ENCODE measurements at regions not wholly inside any gene's neighbourhood (a gene's known extent, or its start where the extent isn't known, plus 50 kb on each side); places are given as distances from the start of the nearest gene placed in this dataset.

- no peaks in the 10 kb centered on the region for H3K4me1 ChIP-seq
- H3K36me3 ChIP-seq (ENCODE audit: low read depth, missing control alignments), result no peaks in the 10 kb centered on the region
- no peak for DNase-seq
- TF ChIP-seq CTCF (IDR thresholded peaks at IDR 0.05) (no peak), POLR2A (IDR thresholded peaks at IDR 0.05) (no peak)
- H3K9me3 ChIP-seq, result no peaks in the 10 kb centered on the region
- H3K27ac ChIP-seq, result no peak overlapping the region
- 25 to 33% methylated on average over 3 of the region's 3 CpGs for WGBS, 2 donors
- intact Hi-C loops (cut with DNase I; ENCODE audit: low total_unique reads), result no loop called here
- H3K27me3 ChIP-seq, result no peaks in the 10 kb centered on the region
- H3K4me3 ChIP-seq, result no peak overlapping the region
These were observed 222.1 kb upstream of the OBI1 start for GRCh38 chr13:78881054-78881453.

- Histone ChIP-seq H3K36me3 (ENCODE audit: low read depth, missing control alignments) (no peaks in the 10 kb centered on the region), H3K4me3 (no peak overlapping the region), H3K4me1 (no peaks in the 10 kb centered on the region), H3K27me3 (no peaks in the 10 kb centered on the region), H3K27ac (no peak overlapping the region), H3K9me3 (no peaks in the 10 kb centered on the region)
- DNase-seq, result no peak
- 94% methylated on average over 1 of the region's 1 CpG; no CpG with 5 or more reads in 1 of the 2 donors for WGBS, 2 donors
- intact Hi-C loops (cut with DNase I; ENCODE audit: low total_unique reads), result no loop called here
- TF ChIP-seq CTCF (IDR thresholded peaks at IDR 0.05), result no peak
- TF ChIP-seq POLR2A (IDR thresholded peaks at IDR 0.05), result no peak
These were observed 218.1 kb upstream of the OBI1 start for GRCh38 chr13:78876915-78877549.

GRCh38 chr13:78875792-78876580 is 217.0 kb upstream of the OBI1 start:
- no peaks in the 10 kb centered on the region for H3K9me3 ChIP-seq
- TF ChIP-seq POLR2A (IDR thresholded peaks at IDR 0.05) (no peak), CTCF (IDR thresholded peaks at IDR 0.05) (no peak)
- 84 to 88% methylated on average over 9 to 12 of the region's 12 CpGs for WGBS, 2 donors
- H3K4me3 ChIP-seq, result no peak overlapping the region
- no peak overlapping the region for H3K27ac ChIP-seq
- no peaks in the 10 kb centered on the region for H3K27me3 ChIP-seq
- no peak for DNase-seq
- intact Hi-C loops (cut with DNase I; ENCODE audit: low total_unique reads), result no loop called here
- H3K4me1 ChIP-seq, result no peaks in the 10 kb centered on the region
- H3K36me3 ChIP-seq (ENCODE audit: low read depth, missing control alignments), result no peaks in the 10 kb centered on the region

GRCh38 chr13:78868991-78869390 is 210.0 kb upstream of the OBI1 start:
- no peak for TF ChIP-seq CTCF (IDR thresholded peaks at IDR 0.05)
- TF ChIP-seq POLR2A (IDR thresholded peaks at IDR 0.05), result no peak
- no peaks in the 10 kb centered on the region for H3K4me1 ChIP-seq
- no peak overlapping the region for H3K27ac ChIP-seq
- WGBS, 2 donors, result 58 to 93% methylated on average over 1 of the region's 1 CpG
- intact Hi-C loops (cut with DNase I; ENCODE audit: low total_unique reads), result no loop called here
- no peaks in the 10 kb centered on the region for H3K27me3 ChIP-seq
- no peak for DNase-seq
- H3K36me3 ChIP-seq (ENCODE audit: low read depth, missing control alignments), result no peaks in the 10 kb centered on the region
- no peaks in the 10 kb centered on the region for H3K9me3 ChIP-seq
- H3K4me3 ChIP-seq, result no peak overlapping the region
